ENCODE measurements at regions not wholly inside any gene's neighbourhood (a gene's known extent, or its start where the extent isn't known, plus 50 kb on each side); places are given as distances from the start of the nearest gene placed in this dataset.
"Not testable (repeated sequence)": the region's sequence is repeated elsewhere in the genome, so short reads cannot be mapped to it uniquely, and the experiment has no call there.

GRCh38 chr6:90368601-90369000, 72.0 kb upstream of the BACH2 start:
- DNase-seq: peak; percentile 82

GRCh38 chr6:90368001-90368400, 71.4 kb upstream of the BACH2 start:
- no peak for DNase-seq

- no peak for DNase-seq
Observed at GRCh38 chr6:90365565-90366219, 69.0 kb upstream of the BACH2 start.

- DNase-seq: no peak
Observed at GRCh38 chr6:90365002-90365401, 68.4 kb upstream of the BACH2 start.

GRCh38 chr6:90364286-90364685, 67.6 kb upstream of the BACH2 start:
- no peak for DNase-seq

- DNase-seq: peak; percentile 79
Observed at GRCh38 chr6:90362318-90362717, 65.7 kb upstream of the BACH2 start.

GRCh38 chr6:90361174-90361573, 64.5 kb upstream of the BACH2 start:
- no peak for DNase-seq

GRCh38 chr6:90358036-90358770, 61.6 kb upstream of the BACH2 start:
- DNase-seq: not testable (repeated sequence)

- no peak for DNase-seq
Observed at GRCh38 chr6:90356012-90356421, 59.4 kb upstream of the BACH2 start.

- DNase-seq: no peak
Observed at GRCh38 chr6:90354961-90355360, 58.3 kb upstream of the BACH2 start.

- DNase-seq: peak; percentile 69
Observed at GRCh38 chr6:90351696-90352095, 55.1 kb upstream of the BACH2 start.

- DNase-seq: no peak
Observed at GRCh38 chr6:90350689-90351554, 54.3 kb upstream of the BACH2 start.

- DNase-seq: no peak
Observed at GRCh38 chr6:90347411-90347851, 50.8 kb upstream of the BACH2 start.

GRCh38 chr6:90346729-90347128, 50.1 kb upstream of the BACH2 start:
- DNase-seq: no peak

Measured in fibroblast of upper back skin (primary cell).